Activated CD4-positive, alpha-beta T cell treated with anti-CD3 and anti-CD28 coated beads for 24 hours (primary cell): ENCODE measurements at regions not wholly inside any gene's neighbourhood (a gene's known extent, or its start where the extent isn't known, plus 50 kb on each side); places are given as distances from the start of the nearest gene placed in this dataset.
"Not testable (repeated sequence)": the region's sequence is repeated elsewhere in the genome, so short reads cannot be mapped to it uniquely, and the experiment has no call there.

Experiments
- DNase-seq, 2 donors: peaks; one replicate each; pipeline ENCODE4 v3.0.0-alpha.2; 2020; ENCODE audit warnings: low read depth in 2 of 2

DNA sequence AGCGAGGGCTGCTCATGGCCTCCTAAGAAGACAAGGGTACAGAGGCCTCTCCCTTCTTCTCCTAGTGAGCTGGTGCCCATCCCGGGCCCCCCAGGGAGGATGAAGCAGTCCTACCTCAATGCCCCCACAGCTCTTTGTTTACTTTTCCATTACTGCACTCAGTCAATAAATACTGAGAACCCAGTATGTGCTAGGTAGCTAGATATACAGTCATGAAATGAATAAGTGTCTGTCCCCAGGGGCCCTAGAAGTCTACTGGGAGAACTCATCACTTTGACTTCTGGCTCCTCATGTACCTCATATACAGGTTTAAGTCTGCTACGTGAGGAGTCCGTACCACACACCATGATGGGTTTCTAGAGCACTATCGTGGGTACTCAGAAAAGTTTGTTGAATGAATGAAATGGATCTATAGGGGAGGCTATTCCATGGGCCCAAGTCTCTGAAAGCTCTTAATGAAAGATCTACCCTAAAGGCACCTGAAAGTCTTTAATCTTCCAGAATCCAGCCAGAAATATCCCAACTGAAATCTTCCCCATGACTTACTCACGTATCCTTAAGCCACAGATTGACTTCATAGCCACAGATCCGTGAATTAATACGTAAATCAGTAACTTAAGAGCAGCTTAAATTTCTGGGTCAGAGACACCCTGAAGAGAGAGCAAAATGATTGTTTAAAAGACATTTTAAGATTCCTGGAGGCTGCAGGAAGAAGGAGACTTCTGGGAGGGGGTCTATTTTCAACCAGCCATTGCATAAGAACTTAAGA is 51.6 kb upstream of the POMP start:
- no peak for DNase-seq

- no peak for DNase-seq
Measured at GRCh38 chr13:28606466-28606865, 52.5 kb upstream of the POMP start.

DNA sequence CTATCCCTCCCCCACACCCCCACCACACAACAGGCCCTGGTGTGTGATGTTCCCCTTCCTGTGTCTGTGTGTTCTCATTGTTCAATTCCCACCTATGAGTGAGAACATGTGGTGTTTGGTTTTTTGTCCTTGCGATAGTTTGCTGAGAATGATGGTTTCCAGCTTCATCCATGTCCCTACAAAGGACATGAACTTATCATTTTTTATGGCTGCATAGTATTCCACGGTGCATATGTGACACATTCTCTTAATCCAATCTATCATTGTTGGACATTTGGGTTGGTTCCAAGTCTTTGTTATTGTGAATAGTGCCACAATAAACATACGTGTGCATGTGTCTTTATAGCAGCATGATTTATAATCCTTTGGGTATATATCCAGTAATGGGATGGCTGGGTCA is 53.8 kb upstream of the POMP start:
- DNase-seq = not testable (repeated sequence)

GRCh38 chr13:28603043-28603664 is 55.8 kb upstream of the POMP start:
- DNase-seq = no peak

- no peak for DNase-seq
Measured at GRCh38 chr13:28602580-28602979, 56.4 kb upstream of the POMP start.

- DNase-seq = no peak
Measured at GRCh38 chr13:28601581-28601980, 57.3 kb upstream of the POMP start.

GRCh38 chr13:28597641-28598040 is 61.3 kb upstream of the POMP start:
- no peak for DNase-seq

DNA sequence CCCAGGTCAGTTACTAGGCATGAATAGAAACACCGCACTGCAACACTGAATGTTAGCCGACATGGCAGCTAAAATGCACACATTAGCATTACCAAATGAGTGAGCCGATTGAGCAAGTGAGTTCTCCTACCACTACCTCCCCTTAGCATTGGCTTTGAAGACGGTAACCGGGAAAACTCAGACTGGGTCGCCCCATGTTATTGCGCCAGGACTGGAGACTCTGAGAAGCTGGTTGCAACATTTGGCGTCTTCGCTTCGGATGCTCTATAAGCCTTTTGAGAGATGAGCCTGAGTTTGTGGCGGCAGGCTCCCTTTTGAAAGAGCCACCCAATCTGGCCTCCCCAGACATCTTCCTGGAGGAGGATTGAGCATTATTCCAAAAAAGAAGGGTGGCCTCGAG is 68.5 kb upstream of the POMP start:
- no peak for DNase-seq

GRCh38 chr13:28588296-28588695 is 70.6 kb upstream of the POMP start:
- DNase-seq = no peak

GRCh38 chr13:28587174-28587540 is 71.8 kb upstream of the POMP start:
- DNase-seq = no peak

DNA sequence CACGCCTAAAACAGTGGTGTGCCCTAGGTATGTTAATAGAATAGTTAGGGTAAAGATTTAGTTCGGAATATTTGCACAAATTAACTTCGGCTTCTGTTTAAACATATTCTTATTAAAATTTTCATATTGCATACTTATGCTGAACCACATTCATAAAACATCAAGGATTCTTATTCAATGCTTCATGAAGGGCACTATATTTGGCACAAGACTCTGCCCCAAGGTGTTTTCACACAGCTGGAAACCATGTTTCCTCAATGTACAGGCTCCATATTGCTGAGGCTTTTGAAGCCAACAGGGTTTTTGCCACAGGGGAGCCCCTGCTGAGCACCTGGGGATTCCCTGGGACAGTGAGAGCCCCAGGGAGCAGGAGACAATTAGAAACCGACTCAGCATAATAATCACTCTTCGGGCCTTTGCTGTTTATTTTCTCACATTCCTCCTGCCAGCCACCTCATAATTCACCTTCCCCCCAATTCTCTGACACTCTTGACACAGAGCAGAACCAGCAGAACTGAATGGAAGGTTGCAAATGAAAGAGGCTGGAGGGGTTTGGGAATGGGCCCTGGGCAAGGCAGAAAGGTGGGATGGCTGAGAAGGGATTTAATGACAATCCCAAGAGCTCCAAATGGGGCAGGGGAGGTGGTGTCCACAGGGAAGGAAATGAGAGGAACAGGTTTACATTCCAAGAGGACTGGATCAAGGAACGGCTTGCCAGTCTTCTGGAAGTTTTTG is 72.3 kb upstream of the POMP start:
- no peak for DNase-seq

DNA sequence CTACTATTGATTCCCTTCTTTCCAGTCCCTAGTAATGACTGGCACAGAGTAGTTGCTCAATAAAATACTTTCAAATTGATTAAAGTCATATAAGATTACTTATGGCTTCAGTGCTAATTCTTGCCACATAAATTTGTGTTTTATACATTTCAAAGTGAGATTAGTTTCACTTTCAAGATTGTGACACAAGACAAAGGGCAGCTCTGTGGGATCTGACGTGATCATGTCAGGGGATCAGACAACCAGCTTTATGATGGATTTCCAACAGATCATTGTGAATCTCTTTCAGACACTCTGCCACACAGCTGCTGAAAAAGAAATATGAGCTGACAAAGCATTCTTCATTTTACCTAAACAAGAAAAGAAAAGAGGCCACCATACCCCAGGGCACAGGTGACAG is 73.4 kb upstream of the POMP start:
- no peak for DNase-seq

GRCh38 chr13:28584873-28585381 is 74.0 kb upstream of the POMP start:
- no peak for DNase-seq

DNA sequence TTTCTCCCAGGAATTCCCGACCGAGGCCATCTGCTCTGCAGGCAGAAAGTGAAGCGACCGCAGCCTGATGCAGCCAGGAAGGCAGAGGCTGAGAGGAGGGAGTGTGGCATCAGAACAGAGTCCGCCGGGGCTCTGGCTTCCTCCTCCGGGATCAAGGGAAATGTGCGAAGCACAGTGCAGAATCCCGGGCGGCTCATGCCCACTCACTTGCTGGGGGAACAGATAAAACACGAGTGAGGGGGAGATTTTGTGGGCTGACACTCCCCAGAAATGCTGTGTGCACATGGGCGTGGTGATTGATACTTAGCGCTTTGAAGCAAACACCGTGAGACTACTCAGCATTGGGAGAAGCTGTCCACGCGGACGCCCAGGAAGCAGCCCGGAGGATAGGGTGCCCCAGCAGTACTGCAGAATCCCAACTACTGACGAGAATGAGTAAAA is 75.3 kb upstream of the POMP start:
- DNase-seq = no peak

DNA sequence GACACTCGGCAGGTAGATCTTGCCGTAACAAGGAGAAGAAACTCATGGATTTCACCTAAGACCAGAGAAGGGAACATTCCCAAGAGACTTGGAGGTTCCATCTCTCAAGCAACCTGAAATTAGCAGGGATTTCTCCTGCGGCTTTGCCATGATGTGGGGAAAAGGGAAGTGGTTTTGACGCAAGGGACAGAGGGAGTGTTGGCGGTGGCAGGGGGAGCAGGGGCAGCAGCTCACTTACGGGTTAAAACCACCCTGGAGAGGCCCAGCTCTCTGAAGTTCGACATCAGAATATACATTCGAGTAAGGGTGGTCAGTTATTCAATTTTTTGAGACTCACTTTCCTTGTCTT is 76.1 kb upstream of the POMP start:
- no peak for DNase-seq

- no peak for DNase-seq
Measured at GRCh38 chr13:28582225-28582891, 76.6 kb upstream of the POMP start.

DNA sequence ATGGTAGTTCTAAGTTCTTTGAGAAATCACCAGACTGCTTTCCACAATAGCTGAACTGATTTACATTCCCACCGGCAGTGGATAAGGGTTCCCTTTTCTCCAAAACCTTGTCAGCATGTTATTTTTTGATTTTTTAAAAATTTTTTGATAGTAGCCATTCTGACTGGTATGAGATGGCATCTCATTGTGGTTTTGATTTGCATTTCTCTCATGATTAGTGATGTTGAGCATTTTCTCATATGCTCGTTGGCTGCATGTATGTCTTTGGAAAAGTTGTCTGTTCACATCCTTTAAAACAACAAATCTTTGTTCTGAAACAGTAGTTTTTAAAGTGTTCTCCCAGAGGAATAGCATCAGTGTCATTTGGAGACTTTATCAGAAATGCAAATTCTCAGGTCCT is 77.5 kb upstream of the POMP start:
- DNase-seq = no peak

DNA sequence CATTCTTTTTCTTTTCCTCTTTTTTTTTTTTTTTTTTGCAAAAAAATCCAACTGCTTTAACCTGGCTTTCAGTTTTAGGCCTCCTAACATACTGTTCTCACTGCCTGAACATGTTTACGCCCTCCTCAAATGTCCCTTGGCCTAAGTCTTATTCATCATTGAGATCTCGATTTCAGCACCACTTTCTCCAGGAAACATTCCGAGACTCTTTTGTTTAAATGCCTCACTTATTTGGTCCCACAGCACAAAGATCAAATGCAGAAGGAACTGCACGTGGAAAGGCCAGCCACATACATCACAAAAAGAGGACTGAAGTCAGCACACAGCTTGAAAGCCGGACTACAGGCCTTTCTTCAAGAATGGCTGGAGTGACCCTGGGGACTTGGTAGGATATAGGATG is 79.2 kb upstream of the POMP start:
- DNase-seq = no peak

DNA sequence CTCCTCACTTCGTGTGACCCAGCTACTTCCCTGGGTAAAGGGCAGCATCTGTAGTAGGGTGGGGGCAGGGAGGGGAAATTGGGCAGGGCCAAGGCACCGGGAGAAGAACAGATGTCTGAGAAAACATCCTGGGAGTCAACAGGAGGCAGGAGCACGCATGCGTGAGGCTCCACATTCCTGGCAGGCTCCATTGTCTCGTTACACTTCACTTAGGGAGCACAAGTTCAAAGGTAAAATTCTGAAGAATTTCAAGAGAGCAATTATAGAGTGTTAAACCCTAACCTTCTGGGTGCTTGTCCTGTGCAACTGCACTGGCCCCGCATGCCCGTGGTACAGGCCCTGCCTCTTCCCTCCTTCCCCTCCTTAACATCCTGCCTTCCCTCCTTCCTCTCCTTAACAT is 79.6 kb upstream of the POMP start:
- DNase-seq = no peak

- no peak for DNase-seq
Measured at GRCh38 chr13:28576067-28576466, 81.1 kb upstream of the FLT1 start.

DNA sequence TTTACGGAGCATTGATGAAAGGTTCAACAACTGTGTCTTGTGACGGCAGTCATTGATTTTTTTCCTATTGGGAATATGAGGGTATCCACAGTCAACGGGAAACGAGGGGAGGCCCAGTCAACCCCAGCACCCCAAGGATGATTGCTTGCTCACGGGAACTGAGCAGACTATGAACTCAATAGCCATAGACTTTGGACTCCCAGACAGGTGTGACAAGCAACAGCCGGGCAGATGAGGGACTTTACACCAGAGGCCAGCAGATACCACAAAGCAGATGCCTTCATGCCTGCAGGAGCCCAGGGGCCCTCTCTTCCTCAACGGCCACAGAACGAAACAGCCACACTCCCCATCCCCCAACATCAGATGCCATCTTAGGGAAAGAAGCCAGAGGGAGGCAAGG is 80.3 kb upstream of the FLT1 start:
- DNase-seq = no peak

DNA sequence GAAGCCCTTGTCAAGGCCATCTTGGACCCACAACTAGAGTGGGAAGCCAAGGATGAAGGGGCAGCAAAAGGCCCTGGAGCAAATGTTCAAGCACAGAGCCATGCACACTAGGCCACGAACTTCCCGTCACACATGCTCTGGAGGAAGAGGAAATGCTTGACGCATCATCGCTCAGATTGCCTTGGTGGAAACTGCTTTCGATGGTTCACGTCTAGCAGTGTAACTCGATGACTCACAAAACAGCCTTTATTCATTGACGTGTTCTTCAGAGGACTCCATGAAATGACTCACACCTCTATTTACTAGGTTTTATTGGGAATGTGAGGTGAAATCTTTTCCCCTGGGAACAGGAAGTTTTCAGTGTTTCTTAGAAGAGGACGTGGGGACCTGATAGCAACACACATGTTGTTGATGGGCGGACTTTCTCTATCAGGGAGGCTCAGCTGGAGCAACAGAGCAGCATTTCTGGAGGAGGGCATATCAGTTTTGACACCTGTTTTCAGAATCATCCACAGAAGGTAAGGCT is 79.8 kb upstream of the FLT1 start:
- peak; percentile 3 to 14 for DNase-seq
